ENCODE measurements at regions not wholly inside any gene's neighbourhood (a gene's known extent, or its start where the extent isn't known, plus 50 kb on each side); places are given as distances from the start of the nearest gene placed in this dataset.

GRCh38 chr6:167494698-167495435, 170.0 kb downstream of the TTLL2 start:
- no peak for DNase-seq

GRCh38 chr6:167495506-167496401, 170.9 kb downstream of the TTLL2 start:
- peak; percentile 5 for DNase-seq

- no peak for DNase-seq
Observed at GRCh38 chr6:167496707-167497106, 171.8 kb downstream of the TTLL2 start.

- DNase-seq, result peak; percentile 48
Observed at GRCh38 chr6:167497428-167498056, 172.7 kb downstream of the TTLL2 start.

- no peak for DNase-seq
Observed at GRCh38 chr6:167499161-167499660, 174.3 kb downstream of the TTLL2 start.

- DNase-seq, result no peak
Observed at GRCh38 chr6:167500961-167501360, 176.1 kb downstream of the TTLL2 start.

GRCh38 chr6:167501831-167502385, 177.0 kb downstream of the TTLL2 start:
- no peak for DNase-seq

- no peak for DNase-seq
Observed at GRCh38 chr6:167502471-167502870, 177.6 kb downstream of the TTLL2 start.

- no peak for DNase-seq
Observed at GRCh38 chr6:167504385-167504961, 179.6 kb downstream of the TTLL2 start.

GRCh38 chr6:167505199-167505598, 180.3 kb downstream of the TTLL2 start:
- DNase-seq, result no peak

- no peak for DNase-seq
Observed at GRCh38 chr6:167505782-167506181, 180.9 kb downstream of the TTLL2 start.

GRCh38 chr6:167506443-167507301, 181.8 kb downstream of the TTLL2 start:
- DNase-seq, result no peak

- DNase-seq, result no peak
Observed at GRCh38 chr6:167507376-167507945, 182.6 kb downstream of the TTLL2 start.

GRCh38 chr6:167508919-167509852, 184.3 kb downstream of the TTLL2 start:
- no peak for DNase-seq

- no peak for DNase-seq
Observed at GRCh38 chr6:167509853-167510220, 185.0 kb downstream of the TTLL2 start.

GRCh38 chr6:167510648-167511047, 185.8 kb downstream of the TTLL2 start:
- no peak for DNase-seq

GRCh38 chr6:167512696-167513375, 187.9 kb downstream of the TTLL2 start:
- DNase-seq, result no peak

- DNase-seq, result no peak
Observed at GRCh38 chr6:167513778-167514177, 188.9 kb downstream of the TTLL2 start.

GRCh38 chr6:167514524-167514923, 189.6 kb downstream of the TTLL2 start:
- no peak for DNase-seq
